HG03378 (cell line): ENCODE measurements at regions not wholly inside any gene's neighbourhood (a gene's known extent, or its start where the extent isn't known, plus 50 kb on each side); places are given as distances from the start of the nearest gene placed in this dataset.
"Not testable (repeated sequence)": the region's sequence is repeated elsewhere in the genome, so short reads cannot be mapped to it uniquely, and the experiment has no call there.

Experiments used
- ATAC-seq: cut with Tn5 transposase; IDR thresholded peaks from one replicate; pipeline ENCODE4 v1.9.1; 2021; ENCODE audit warnings: mild to moderate bottlenecking, moderate library complexity; ENCODE audit not compliant: unreplicated experiment

- ATAC-seq: no peak
These were observed 315.1 kb upstream of the RASGEF1B start for GRCh38 chr4:81786766-81787165.

GRCh38 chr4:81786063-81786763 is 314.5 kb upstream of the RASGEF1B start:
- no peak for ATAC-seq

- ATAC-seq: no peak
These were observed 313.6 kb upstream of the RASGEF1B start for GRCh38 chr4:81785338-81785737.

GRCh38 chr4:81783558-81783957 is 311.9 kb upstream of the RASGEF1B start:
- ATAC-seq: no peak

- no peak for ATAC-seq
These were observed 310.1 kb upstream of the RASGEF1B start for GRCh38 chr4:81781799-81782198.

GRCh38 chr4:81777718-81778117 is 306.0 kb upstream of the RASGEF1B start:
- ATAC-seq: not testable (repeated sequence)

- no peak for ATAC-seq
These were observed 305.1 kb upstream of the RASGEF1B start for GRCh38 chr4:81776794-81777193.

- ATAC-seq: no peak
These were observed 301.9 kb upstream of the RASGEF1B start for GRCh38 chr4:81773557-81773956.

- no peak for ATAC-seq
These were observed 300.0 kb upstream of the RASGEF1B start for GRCh38 chr4:81771721-81772120.

GRCh38 chr4:81769244-81769643 is 297.5 kb upstream of the RASGEF1B start:
- no peak for ATAC-seq

GRCh38 chr4:81758574-81759264 is 287.0 kb upstream of the RASGEF1B start:
- no peak for ATAC-seq

- ATAC-seq: no peak
These were observed 286.0 kb upstream of the RASGEF1B start for GRCh38 chr4:81757691-81758090.

- peak; percentile 93 for ATAC-seq
These were observed 285.3 kb upstream of the RASGEF1B start for GRCh38 chr4:81756973-81757372.

- no peak for ATAC-seq
These were observed 284.3 kb upstream of the RASGEF1B start for GRCh38 chr4:81756042-81756441.

- no peak for ATAC-seq
These were observed 282.5 kb upstream of the RASGEF1B start for GRCh38 chr4:81754169-81754568.

GRCh38 chr4:81751531-81752289 is 280.0 kb upstream of the RASGEF1B start:
- no peak for ATAC-seq

- ATAC-seq: no peak
These were observed 275.7 kb upstream of the RASGEF1B start for GRCh38 chr4:81747242-81747930.

GRCh38 chr4:81746773-81747172 is 275.1 kb upstream of the RASGEF1B start:
- ATAC-seq: no peak

- ATAC-seq: no peak
These were observed 274.4 kb upstream of the RASGEF1B start for GRCh38 chr4:81746071-81746470.

GRCh38 chr4:81745050-81745449 is 273.3 kb upstream of the RASGEF1B start:
- ATAC-seq: no peak

GRCh38 chr4:81743731-81744435 is 272.2 kb upstream of the RASGEF1B start:
- ATAC-seq: no peak
